Activated CD4-positive, CD25-positive, alpha-beta regulatory T cell treated with anti-CD3 and anti-CD28 coated beads, Interleukin-2, amount 50 U/mL, for 16 hours (primary cell): ENCODE measurements at regions not wholly inside any gene's neighbourhood (a gene's known extent, or its start where the extent isn't known, plus 50 kb on each side); places are given as distances from the start of the nearest gene placed in this dataset.
"Not testable (repeated sequence)": the region's sequence is repeated elsewhere in the genome, so short reads cannot be mapped to it uniquely, and the experiment has no call there.

Experiments
- DNase-seq: peaks from one replicate; pipeline ENCODE4 v3.0.0-alpha.2; 2020; ENCODE audit warnings: low read depth, low spot score

- DNase-seq, result no peak
Observed at GRCh38 chr6:170149681-170150589, 140.9 kb downstream of the DLL1 start.

GRCh38 chr6:170148709-170149470, 142.0 kb downstream of the DLL1 start:
- no peak for DNase-seq

DNA sequence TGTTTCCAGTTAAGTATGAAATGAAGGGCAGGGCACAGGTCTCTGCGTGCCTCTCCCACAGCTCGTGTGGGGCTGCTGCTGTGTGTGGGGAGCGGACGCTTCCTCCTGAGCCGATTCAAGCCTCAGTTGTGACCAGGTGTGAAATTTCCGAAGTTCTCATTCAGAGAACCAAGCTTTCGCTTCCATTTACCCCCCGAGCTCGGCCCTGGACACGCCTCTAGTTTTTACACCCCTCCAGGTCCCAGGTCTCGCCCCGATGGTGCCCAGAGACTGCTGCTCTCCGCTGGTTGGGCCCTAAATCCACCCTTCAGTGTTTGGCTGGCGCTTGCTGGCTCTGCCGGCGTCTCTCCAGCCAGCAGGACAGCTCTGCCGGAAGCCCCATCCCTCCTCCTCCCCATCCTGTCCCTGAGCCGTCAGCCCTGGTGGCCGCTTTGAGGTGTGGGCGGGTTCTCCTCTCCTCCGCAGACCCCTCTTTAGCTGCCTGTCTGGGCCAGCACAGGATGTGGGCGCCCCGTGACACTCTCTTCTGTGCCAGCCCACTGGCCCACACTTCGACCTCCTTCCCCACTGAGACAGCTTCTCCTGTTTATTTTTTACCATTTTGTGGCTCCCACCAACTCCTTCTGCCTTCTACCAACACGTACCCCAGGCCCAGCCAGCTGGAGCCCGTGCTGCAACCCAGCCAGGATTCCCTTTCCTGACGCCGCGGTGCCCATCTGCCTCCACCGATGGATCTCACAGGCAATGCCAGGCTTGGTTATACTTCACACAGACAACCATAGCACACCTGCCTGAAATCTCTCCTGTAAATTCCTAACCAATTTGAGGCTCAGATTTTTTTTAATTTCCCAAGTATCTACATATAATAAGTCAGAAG, 142.8 kb downstream of the DLL1 start:
- DNase-seq, result no peak

DNA sequence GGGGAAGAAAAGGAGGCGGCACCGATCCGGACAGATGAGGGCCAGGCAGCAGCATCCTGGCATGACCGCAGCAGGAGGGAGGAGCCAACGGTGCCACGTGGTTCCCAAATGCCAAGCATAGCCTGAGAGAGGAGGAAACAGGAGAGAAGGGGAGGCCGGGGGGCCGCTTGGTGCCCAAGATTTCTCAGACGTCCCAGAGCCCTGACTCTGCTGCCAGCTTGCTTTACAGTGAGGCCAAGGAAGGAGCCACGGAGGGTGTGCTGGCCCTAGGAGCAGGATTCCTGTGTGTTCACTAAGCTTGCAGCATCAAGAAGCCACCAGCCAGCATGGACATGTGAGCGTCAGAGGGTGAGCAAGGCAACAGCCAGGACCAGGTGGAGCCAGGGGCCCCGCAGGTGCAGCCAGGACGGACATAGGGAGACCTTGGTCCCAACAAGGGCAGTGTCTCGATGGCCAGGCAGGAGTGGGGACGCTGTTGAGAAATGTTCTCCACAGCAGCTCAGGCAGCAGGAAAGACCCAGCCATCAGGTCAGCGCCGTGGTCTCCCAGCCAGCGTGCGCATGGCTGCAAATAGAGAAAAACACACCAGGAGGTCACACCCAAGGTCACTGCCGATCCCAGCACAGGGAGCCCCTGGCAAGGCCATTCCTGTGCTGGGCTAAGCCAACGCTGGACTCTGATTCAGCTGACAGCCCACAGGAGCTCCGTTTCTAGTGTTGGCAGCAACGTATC, 143.7 kb downstream of the DLL1 start:
- DNase-seq, result no peak

GRCh38 chr6:170146640-170147039, 144.2 kb downstream of the DLL1 start:
- DNase-seq, result no peak

GRCh38 chr6:170146131-170146530, 144.7 kb downstream of the DLL1 start:
- not testable (repeated sequence) for DNase-seq

DNA sequence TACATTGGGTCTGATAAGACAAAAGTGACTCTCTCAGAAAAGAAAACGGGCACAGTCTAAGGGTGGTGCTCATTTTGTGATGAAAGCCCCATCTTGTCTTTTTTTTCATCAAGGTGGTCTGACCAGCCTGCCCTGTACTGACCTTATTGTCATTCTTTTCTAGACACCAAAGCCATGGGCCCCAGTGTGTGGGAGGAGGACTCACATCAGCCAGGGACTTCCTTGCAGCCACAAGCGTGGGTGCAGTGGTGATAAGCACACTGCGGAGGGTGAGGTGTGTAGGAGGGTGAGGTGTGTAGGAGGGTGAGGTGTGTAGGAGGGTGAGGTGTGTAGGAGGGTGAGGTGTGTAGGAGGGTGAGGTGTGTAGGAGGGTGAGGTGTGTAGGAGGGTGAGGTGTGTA, 145.2 kb downstream of the DLL1 start:
- not testable (repeated sequence) for DNase-seq

GRCh38 chr6:170145272-170145592, 145.6 kb downstream of the DLL1 start:
- no peak for DNase-seq

GRCh38 chr6:170144571-170145271, 146.2 kb downstream of the DLL1 start:
- DNase-seq, result no peak

- DNase-seq, result no peak
Observed at GRCh38 chr6:170143401-170144150, 147.3 kb downstream of the DLL1 start.

DNA sequence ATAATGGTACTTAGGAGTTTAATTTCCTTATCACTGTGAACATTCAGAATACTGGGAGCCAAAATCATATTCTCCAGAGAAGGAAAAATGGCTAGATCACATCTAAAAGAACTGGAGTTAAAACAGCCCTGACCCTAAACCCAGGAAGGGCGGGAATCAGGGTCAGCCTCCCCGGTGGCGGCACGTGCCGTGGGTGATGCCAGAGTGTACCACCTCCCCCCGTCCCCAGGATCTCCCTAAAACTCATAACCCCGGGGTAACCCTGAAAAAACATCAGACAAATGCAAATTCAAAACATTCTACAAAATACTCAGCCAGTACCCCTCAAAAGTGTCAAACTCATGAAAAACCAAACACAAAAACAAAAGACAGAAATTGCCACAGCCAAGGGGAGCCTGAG, 148.3 kb downstream of the DLL1 start:
- no peak for DNase-seq

- DNase-seq, result not testable (repeated sequence)
Observed at GRCh38 chr6:170141061-170141460, 149.8 kb downstream of the DLL1 start.

GRCh38 chr6:170140129-170140528, 150.7 kb downstream of the DLL1 start:
- no peak for DNase-seq

- DNase-seq, result no peak
Observed at GRCh38 chr6:170139531-170139930, 151.3 kb downstream of the DLL1 start.

DNA sequence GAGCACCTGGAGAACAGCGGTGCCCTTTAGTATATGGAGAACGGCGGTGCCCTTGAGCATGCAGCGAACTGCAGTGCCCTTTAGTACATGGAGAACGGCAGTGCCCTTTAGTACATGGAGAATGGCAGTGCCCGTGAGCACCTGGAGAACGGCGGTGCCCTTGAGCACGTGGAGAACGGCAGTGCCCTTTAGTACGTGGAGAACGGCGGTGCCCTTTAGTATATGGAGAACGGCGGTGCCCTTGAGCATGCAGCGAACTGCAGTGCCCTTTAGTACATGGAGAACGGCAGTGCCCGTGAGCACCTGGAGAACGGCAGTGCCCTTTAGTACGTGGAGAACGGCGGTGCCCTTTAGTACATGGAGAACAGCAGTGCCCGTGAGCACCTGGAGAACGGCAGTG, 151.8 kb downstream of the DLL1 start:
- not testable (repeated sequence) for DNase-seq

GRCh38 chr6:170137911-170138910, 152.7 kb downstream of the DLL1 start:
- no peak for DNase-seq

GRCh38 chr6:170137176-170137891, 153.5 kb downstream of the DLL1 start:
- no peak for DNase-seq
